ENCODE measurements at regions not wholly inside any gene's neighbourhood (a gene's known extent, or its start where the extent isn't known, plus 50 kb on each side); places are given as distances from the start of the nearest gene placed in this dataset.

DNA sequence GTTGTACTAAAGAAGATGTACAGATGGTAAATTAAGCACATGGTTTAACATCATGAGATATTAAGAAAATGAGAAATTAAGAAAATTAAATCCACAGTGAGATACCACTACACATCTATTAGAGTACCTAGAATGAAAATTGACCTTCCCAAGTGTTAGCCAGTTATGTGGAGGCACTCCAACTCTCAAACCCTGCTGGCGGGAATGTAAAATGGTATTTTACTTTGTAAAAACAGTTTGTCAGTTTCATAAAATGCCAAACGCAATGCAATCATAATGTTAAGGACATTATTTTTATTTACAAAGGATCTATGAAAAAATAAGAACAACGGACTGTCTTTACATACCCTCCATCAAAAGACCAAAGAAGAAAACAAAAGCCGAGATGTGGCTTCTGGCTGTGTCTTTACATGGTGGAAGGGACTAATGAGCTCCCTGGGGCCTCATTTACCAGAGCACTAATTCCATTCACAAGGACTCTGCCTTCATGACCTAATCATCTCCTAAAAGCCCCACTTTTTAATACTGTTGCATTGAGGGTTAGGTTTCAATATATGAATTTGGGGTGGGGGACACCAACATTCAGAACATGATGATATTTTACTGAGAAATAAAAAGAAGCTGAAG is 1178.7 kb downstream of the AACS start:
- no peak for DNase-seq (ENCODE audit: low spot score in 2 of 2, unreplicated experiment in 2 of 2)
- no peak for TF ChIP-seq CTCF (IDR thresholded peaks at IDR 0.05; ENCODE audit: unreplicated experiment)
- Mint-ChIP-seq H3K9me3 (peaks cover 12% of the 10 kb centered on the region), H3K27me3 (ENCODE audit: low read depth) (no peaks in the 10 kb centered on the region), H3K4me3 (no peak overlapping the region), H3K36me3 (no peaks in the 10 kb centered on the region), H3K4me1 (no peaks in the 10 kb centered on the region), H3K27ac (no peak overlapping the region)

- peaks cover 23% of the 10 kb centered on the region for H3K9me3 Mint-ChIP-seq
Observed at GRCh38 chr12:126247936-126248335, 1182.7 kb downstream of the AACS start.

DNA sequence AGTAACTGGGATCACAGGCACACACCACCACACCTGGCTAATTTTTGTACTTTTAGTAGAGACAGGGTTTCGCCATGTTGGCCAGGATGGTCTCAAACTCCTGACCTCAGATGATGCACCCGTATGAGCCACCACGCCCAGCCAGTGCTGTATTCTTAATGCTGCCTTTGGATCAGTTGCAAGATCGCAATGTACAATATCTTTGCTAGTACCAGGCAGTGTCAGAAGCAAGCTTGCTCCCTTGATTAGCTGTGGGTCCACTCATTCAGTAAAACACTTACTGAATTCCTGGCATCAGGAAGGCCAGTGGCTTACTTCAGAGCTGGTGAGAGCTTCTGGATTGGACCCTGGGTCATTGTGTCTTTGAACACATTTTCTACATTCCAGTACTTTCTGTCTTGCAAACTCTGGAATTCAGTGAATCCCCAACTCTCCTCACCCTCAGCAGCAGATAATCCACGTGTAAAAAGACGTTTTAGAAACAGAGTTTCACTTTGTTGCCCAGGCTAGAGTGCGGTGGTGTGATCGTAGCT is 1183.7 kb downstream of the AACS start:
- no peak overlapping the region for H3K4me3 Mint-ChIP-seq
- H3K9me3 Mint-ChIP-seq = peaks cover 23% of the 10 kb centered on the region
- no peak overlapping the region for H3K27ac Mint-ChIP-seq
- no peaks in the 10 kb centered on the region for H3K27me3 Mint-ChIP-seq (ENCODE audit: low read depth)
- no peaks in the 10 kb centered on the region for H3K4me1 Mint-ChIP-seq
- no peak for TF ChIP-seq CTCF (IDR thresholded peaks at IDR 0.05; ENCODE audit: unreplicated experiment)
- no peak for DNase-seq (ENCODE audit: low spot score in 2 of 2, unreplicated experiment in 2 of 2)
- H3K36me3 Mint-ChIP-seq = no peaks in the 10 kb centered on the region

More at GRCh38 chr12:126247936-126248335, 1182.7 kb downstream of the AACS start:
- no peak overlapping the region for H3K4me3 Mint-ChIP-seq
- no peaks in the 10 kb centered on the region for H3K36me3 Mint-ChIP-seq
- no peak overlapping the region for H3K27ac Mint-ChIP-seq
- H3K27me3 Mint-ChIP-seq (ENCODE audit: low read depth) = no peaks in the 10 kb centered on the region
- no peak for DNase-seq (ENCODE audit: low spot score in 2 of 2, unreplicated experiment in 2 of 2)
- no peaks in the 10 kb centered on the region for H3K4me1 Mint-ChIP-seq
- no peak for TF ChIP-seq CTCF (IDR thresholded peaks at IDR 0.05; ENCODE audit: unreplicated experiment)

GRCh38 chr12:126258190-126258589 is 1193.0 kb downstream of the AACS start:
- Mint-ChIP-seq H3K36me3 (no peaks in the 10 kb centered on the region), H3K4me3 (no peak overlapping the region), H3K4me1 (no peaks in the 10 kb centered on the region), H3K27me3 (ENCODE audit: low read depth) (peaks cover 7% of the 10 kb centered on the region), H3K9me3 (no peaks in the 10 kb centered on the region), H3K27ac (no peak overlapping the region)
- no peak for DNase-seq (ENCODE audit: low spot score in 2 of 2, unreplicated experiment in 2 of 2)
- no peak for TF ChIP-seq CTCF (IDR thresholded peaks at IDR 0.05; ENCODE audit: unreplicated experiment)

DNA sequence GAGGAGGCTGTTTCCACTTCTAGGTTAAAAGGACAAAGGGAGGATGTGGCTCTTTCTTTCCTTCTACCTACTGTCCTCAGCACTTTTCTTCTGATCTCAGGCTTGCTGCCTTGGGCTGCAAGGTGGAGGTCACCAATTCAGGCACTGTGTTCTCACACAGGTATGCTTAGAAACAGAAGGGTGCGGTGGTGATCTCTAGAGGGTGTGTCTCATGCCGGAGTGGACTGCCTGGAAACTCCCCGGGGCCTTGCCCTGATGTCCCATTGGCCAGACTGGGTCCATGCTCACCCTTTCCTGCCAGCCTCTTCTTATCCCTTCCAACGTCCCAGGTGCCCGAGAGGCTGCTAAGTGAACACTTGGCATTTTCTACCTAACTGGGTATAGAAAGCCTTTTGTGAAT is 1197.6 kb downstream of the AACS start:
- DNase-seq (ENCODE audit: low spot score in 2 of 2, unreplicated experiment in 2 of 2) = no peak
- H3K27ac Mint-ChIP-seq = no peak overlapping the region
- H3K27me3 Mint-ChIP-seq (ENCODE audit: low read depth) = peaks cover 7% of the 10 kb centered on the region
- no peaks in the 10 kb centered on the region for H3K4me1 Mint-ChIP-seq
- no peak for TF ChIP-seq CTCF (IDR thresholded peaks at IDR 0.05; ENCODE audit: unreplicated experiment)
- H3K36me3 Mint-ChIP-seq = no peaks in the 10 kb centered on the region
- peaks cover 5% of the 10 kb centered on the region for H3K9me3 Mint-ChIP-seq
- no peak overlapping the region for H3K4me3 Mint-ChIP-seq

Measured in mesothelial cell of epicardium (in vitro differentiated cells).